RWPE2 (cell line): ENCODE measurements at regions not wholly inside any gene's neighbourhood (a gene's known extent, or its start where the extent isn't known, plus 50 kb on each side); places are given as distances from the start of the nearest gene placed in this dataset.

Source experiments
- ATAC-seq: fragments of 200-7000 bp; cut with Tn5 transposase; 3 replicates; pipeline ENCODE4 v1.9.1; 2021; ENCODE audit warnings: low read depth
- DNase-seq: peaks from one replicate; pipeline ENCODE4 v3.0.0-alpha.2; 2020; ENCODE audit warnings: low spot score
- H3K27ac ChIP-seq: fragments of 450-650 bp; 2 replicates; pipeline ENCODE4 v1.5.1; 2017; ENCODE audit warnings: mild to moderate bottlenecking; ENCODE audit not compliant: poor library complexity, severe bottlenecking
- H3K27me3 ChIP-seq: fragments of 250-450 bp; sonication (Bioruptor Pico); 2 replicates; pipeline ENCODE4 v1.5.1; 2021; ENCODE audit warnings: mild to moderate bottlenecking, moderate library complexity; ENCODE audit not compliant: insufficient read depth, poor library complexity, severe bottlenecking
- H3K36me3 ChIP-seq: fragments of 250-450 bp; sonication (Bioruptor Pico); 2 replicates; pipeline ENCODE4 v1.5.1; 2020; ENCODE audit warnings: low read depth, mild to moderate bottlenecking, moderate library complexity
- H3K4me1 ChIP-seq: fragments of 250-450 bp; sonication (Bioruptor Pico); 2 replicates; pipeline ENCODE4 v1.5.1; 2021; ENCODE audit warnings: mild to moderate bottlenecking, moderate library complexity; ENCODE audit not compliant: insufficient read depth, poor library complexity, severe bottlenecking
- H3K4me3 ChIP-seq: fragments of 250-450 bp; sonication (Bioruptor Pico); 2 replicates; pipeline ENCODE4 v1.5.1; 2021; ENCODE audit warnings: mild to moderate bottlenecking, moderate library complexity; ENCODE audit not compliant: severe bottlenecking
- H3K9me3 ChIP-seq: fragments of 250-450 bp; sonication (Bioruptor Pico); 2 replicates; pipeline ENCODE4 v1.5.1; 2021; ENCODE audit warnings: mild to moderate bottlenecking, moderate library complexity; ENCODE audit not compliant: severe bottlenecking
- TF ChIP-seq, protein P1 (sequence below): fragments of 450-650 bp; IDR thresholded peaks from one replicate; pipeline ENCODE4 v1.5.1; 2017; ENCODE audit warnings: mild to moderate bottlenecking, moderate library complexity; ENCODE audit not compliant: poor library complexity, severe bottlenecking

- no peaks in the 10 kb centered on the region for H3K4me1 ChIP-seq
- H3K27me3 ChIP-seq: no peaks in the 10 kb centered on the region
- TF ChIP-seq, protein P1, sequence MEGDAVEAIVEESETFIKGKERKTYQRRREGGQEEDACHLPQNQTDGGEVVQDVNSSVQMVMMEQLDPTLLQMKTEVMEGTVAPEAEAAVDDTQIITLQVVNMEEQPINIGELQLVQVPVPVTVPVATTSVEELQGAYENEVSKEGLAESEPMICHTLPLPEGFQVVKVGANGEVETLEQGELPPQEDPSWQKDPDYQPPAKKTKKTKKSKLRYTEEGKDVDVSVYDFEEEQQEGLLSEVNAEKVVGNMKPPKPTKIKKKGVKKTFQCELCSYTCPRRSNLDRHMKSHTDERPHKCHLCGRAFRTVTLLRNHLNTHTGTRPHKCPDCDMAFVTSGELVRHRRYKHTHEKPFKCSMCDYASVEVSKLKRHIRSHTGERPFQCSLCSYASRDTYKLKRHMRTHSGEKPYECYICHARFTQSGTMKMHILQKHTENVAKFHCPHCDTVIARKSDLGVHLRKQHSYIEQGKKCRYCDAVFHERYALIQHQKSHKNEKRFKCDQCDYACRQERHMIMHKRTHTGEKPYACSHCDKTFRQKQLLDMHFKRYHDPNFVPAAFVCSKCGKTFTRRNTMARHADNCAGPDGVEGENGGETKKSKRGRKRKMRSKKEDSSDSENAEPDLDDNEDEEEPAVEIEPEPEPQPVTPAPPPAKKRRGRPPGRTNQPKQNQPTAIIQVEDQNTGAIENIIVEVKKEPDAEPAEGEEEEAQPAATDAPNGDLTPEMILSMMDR: no peak
- ATAC-seq (no peak), DNase-seq (no peak)
- no peak overlapping the region for H3K4me3 ChIP-seq
- H3K27ac ChIP-seq: no peak overlapping the region
- no peaks in the 10 kb centered on the region for H3K36me3 ChIP-seq
- no peaks in the 10 kb centered on the region for H3K9me3 ChIP-seq
Measured at GRCh38 chr5:65068410-65068809, 299.7 kb downstream of the CWC27 start.

- no peak overlapping the region for H3K4me3 ChIP-seq
- H3K4me1 ChIP-seq: no peaks in the 10 kb centered on the region
- no peak for ATAC-seq
- TF ChIP-seq, protein P1: no peak
- no peaks in the 10 kb centered on the region for H3K9me3 ChIP-seq
- no peak overlapping the region for H3K27ac ChIP-seq
- DNase-seq: no peak
- no peaks in the 10 kb centered on the region for H3K27me3 ChIP-seq
- no peaks in the 10 kb centered on the region for H3K36me3 ChIP-seq
Measured at GRCh38 chr5:65070026-65070425, 301.3 kb downstream of the CWC27 start.

DNA sequence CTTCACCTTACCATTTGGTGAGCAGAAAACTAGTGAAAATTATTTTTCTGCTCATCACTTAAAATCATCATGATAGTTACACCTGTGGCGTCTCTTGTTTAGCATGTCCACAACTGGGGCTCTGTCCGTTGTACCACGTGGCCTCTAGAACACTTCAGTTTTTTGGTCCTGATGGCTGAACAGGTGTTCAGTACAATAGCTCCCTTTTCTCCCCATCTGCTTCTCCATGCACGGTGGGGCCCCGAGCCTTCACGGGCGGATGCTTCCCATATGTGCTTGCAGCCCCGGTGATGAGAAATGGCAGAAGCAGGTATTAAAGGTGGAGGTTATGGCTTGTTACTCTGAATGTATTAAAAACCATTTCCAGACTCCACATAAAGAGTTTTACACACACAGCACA, 304.1 kb downstream of the CWC27 start:
- H3K36me3 ChIP-seq: no peaks in the 10 kb centered on the region
- ATAC-seq (no peak), DNase-seq (no peak)
- H3K9me3 ChIP-seq: no peaks in the 10 kb centered on the region
- no peaks in the 10 kb centered on the region for H3K4me1 ChIP-seq
- H3K27me3 ChIP-seq: no peaks in the 10 kb centered on the region
- no peak overlapping the region for H3K4me3 ChIP-seq
- TF ChIP-seq, protein P1: no peak
- H3K27ac ChIP-seq: no peak overlapping the region

DNA sequence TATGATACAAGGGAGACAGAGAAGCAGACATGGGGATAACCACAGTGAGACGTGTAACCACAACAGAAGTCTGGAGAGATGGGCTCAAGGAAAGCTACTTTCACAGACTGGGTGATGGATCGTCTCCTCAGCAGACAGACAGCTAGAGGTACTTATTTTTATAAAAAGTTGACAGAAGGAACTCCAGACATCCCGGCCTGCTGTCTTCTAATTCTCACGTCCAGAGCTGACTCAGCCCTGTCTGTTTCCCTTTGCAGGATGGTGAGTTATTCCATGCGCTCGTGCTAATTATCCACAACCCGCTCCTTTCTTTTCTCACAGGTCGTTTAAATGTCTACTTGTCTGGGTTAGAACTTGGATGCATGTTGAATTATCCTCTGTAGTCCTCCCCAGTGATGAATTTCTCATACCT, 304.5 kb downstream of the CWC27 start:
- no peak overlapping the region for H3K27ac ChIP-seq
- DNase-seq: no peak
- H3K4me1 ChIP-seq: no peaks in the 10 kb centered on the region
- H3K4me3 ChIP-seq: no peak overlapping the region
- no peaks in the 10 kb centered on the region for H3K9me3 ChIP-seq
- no peaks in the 10 kb centered on the region for H3K36me3 ChIP-seq
- H3K27me3 ChIP-seq: no peaks in the 10 kb centered on the region
- TF ChIP-seq, protein P1: no peak
- ATAC-seq: no peak

DNA sequence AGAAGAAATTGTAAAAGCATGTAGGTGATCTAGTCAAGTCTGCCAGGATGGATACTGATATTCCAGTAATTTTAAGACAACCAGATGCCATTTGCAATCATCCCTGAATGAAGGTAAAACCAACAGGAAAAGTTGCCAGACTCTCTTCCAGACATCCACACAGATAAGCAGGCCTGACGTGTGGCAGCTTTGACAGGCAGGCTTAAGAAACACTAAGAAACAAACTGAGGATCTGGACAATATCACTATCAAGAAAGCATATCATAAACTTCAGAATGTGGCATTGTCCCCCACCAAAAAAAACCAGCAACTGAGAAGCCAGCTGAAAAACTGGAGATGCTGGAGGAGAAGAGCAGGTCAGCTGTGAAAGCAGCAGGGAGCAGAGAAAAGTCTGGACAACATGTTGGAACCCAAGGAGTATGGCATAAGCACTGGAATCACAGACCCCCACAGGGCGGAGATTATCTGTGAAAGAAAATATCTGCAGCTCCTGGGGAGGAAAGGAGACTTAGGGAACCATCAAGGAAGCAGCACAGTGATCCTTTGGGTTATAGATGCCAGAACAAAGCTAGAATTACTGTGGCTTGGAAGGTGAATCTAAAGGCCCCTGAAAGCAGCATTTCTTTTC, 307.0 kb downstream of the CWC27 start:
- TF ChIP-seq, protein P1: no peak
- Histone ChIP-seq H3K9me3 (no peaks in the 10 kb centered on the region), H3K4me1 (no peaks in the 10 kb centered on the region), H3K27ac (no peak overlapping the region), H3K27me3 (no peaks in the 10 kb centered on the region), H3K4me3 (no peak overlapping the region), H3K36me3 (no peaks in the 10 kb centered on the region)
- ATAC-seq (no peak), DNase-seq (no peak)
